ENCODE measurements at regions not wholly inside any gene's neighbourhood (a gene's known extent, or its start where the extent isn't known, plus 50 kb on each side); places are given as distances from the start of the nearest gene placed in this dataset.
A peak's percentile ranks its signal among the peaks of the same experiment; 100 is the strongest.

GRCh38 chr4:177960566-177960965, 518.3 kb upstream of the AGA start:
- no peaks in the 10 kb centered on the region for H3K36me3 ChIP-seq (ENCODE audit: control insufficient read depth, insufficient read depth, low read length)
- H3K79me1 ChIP-seq (ENCODE audit: low read depth in 1 of 2, low read length in 2 of 2): no peaks in the 10 kb centered on the region
- TF ChIP-seq MXI1 (IDR thresholded peaks at IDR 0.05; ENCODE audit: borderline replicate concordance, low read depth, low read length): no peak
- TF ChIP-seq BHLHE40 (IDR thresholded peaks at IDR 0.05; ENCODE audit: low read depth, low read length): no peak
- TF ChIP-seq ELK1 (IDR thresholded peaks at IDR 0.05; ENCODE audit: borderline replicate concordance, low read depth, low read length): no peak
- no peak for TF ChIP-seq CEBPB (IDR thresholded peaks at IDR 0.05; ENCODE audit: low read depth, low read length)
- TF ChIP-seq SMC3 (IDR thresholded peaks at IDR 0.05; ENCODE audit: low read depth, low read length): no peak
- TF ChIP-seq POLR2A (IDR thresholded peaks at IDR 0.05; ENCODE audit: low read depth, low read length): no peak
- no peak for TF ChIP-seq MAZ (IDR thresholded peaks at IDR 0.05; ENCODE audit: borderline replicate concordance, low read depth, low read length)
- TF ChIP-seq RFX5 (IDR thresholded peaks at IDR 0.05; ENCODE audit: low read depth, low read length): no peak
- TF ChIP-seq CTCF (conservative IDR thresholded peaks at IDR 0.05; ENCODE audit: low read depth, low read length): no peak
- no peak for TF ChIP-seq NFE2L2 (IDR thresholded peaks at IDR 0.05; ENCODE audit: low read depth, low read length)
- H3K9ac ChIP-seq (ENCODE audit: low read depth, low read length): no peak overlapping the region
- intact Hi-C loops (cut with micrococcal nuclease): no loop called here
- CTCF ChIA-PET: no interaction called here
- H4K5ac ChIP-seq (ENCODE audit: low read depth, low read length): no peak overlapping the region
- no peak overlapping the region for H3K27ac ChIP-seq (ENCODE audit: insufficient read depth, low read length)
- no peak overlapping the region for H2BK5ac ChIP-seq (ENCODE audit: low read depth, low read length, poor library complexity, severe bottlenecking)
- H3K27me3 ChIP-seq (ENCODE audit: control insufficient read depth, insufficient read depth, low read length): no peaks in the 10 kb centered on the region
- H2AK9ac ChIP-seq (replicated peaks; ENCODE audit: low read depth, low read length, poor library complexity): no peak overlapping the region
- H3K4me3 ChIP-seq (ENCODE audit: insufficient read depth, low read depth, low read length): no peak overlapping the region
- no peak overlapping the region for H4K91ac ChIP-seq (ENCODE audit: insufficient read depth, low read depth, low read length)
- ATAC-seq (ENCODE audit: low read depth) (no peak), DNase-seq (peak; percentile 0)
- peaks cover 2% of the 10 kb centered on the region; the same call in 1 of the 2 replicates for H3K4me1 ChIP-seq (ENCODE audit: control insufficient read depth, insufficient read depth, low read length)
- dilution Hi-C loops (cut with HindIII; ENCODE audit: low sequenced_read_pairs, unreplicated experiment): no loop called here
- no peak overlapping the region for H2AK5ac ChIP-seq (ENCODE audit: low read depth, low read length)
- no peak overlapping the region for H3K14ac ChIP-seq (replicated peaks; ENCODE audit: low read depth, low read length)
- no peaks in the 10 kb centered on the region for H3K9me1 ChIP-seq (ENCODE audit: insufficient read depth, low read length)
- H2AFZ ChIP-seq (replicated peaks; ENCODE audit: low read length, poor library complexity): no peak overlapping the region
- H3K4me2 ChIP-seq (ENCODE audit: low read depth, low read length): no peak overlapping the region
- no peak overlapping the region for H3K18ac ChIP-seq (ENCODE audit: low read depth, low read length)
- no peak overlapping the region for H3K23ac ChIP-seq (ENCODE audit: low read depth, low read length)
- BruUV-seq (replicated peaks): no TSS peak
- no peak overlapping the region for H4K8ac ChIP-seq (ENCODE audit: low read depth in 2 of 2, low read length in 2 of 2)
- no peak overlapping the region for H3K56ac ChIP-seq (ENCODE audit: extremely low read depth, insufficient read depth, low read length)
- in situ Hi-C loops (cut with MboI; ENCODE audit: low sequenced_read_pairs): loop anchor here (25.0 kb wide), 1 partner anchor 1598 kb away; no protein-coding TSS in a partner anchor
- WGBS, 2 experiments (ENCODE audit: extremely low coverage in 2 of 2, insufficient read length in 1 of 2): no CpG with 5 or more reads among the region's 2 CpGs
- H2BK15ac ChIP-seq (ENCODE audit: low read depth, low read length): no peak overlapping the region
- H4K20me1 ChIP-seq (ENCODE audit: insufficient read depth, low read length): no peaks in the 10 kb centered on the region
- no peak overlapping the region for H2BK20ac ChIP-seq (ENCODE audit: low read depth, low read length)
- H3K4ac ChIP-seq (ENCODE audit: low read depth, low read length): no peak overlapping the region
- no peak overlapping the region for H2BK120ac ChIP-seq (ENCODE audit: low read depth, low read length)
- POLR2A ChIA-PET (ENCODE audit: unreplicated experiment): no interaction called here
- no peaks in the 10 kb centered on the region for H3K9me3 ChIP-seq (ENCODE audit: control insufficient read depth, insufficient read depth, low read length)

Measured in IMR-90 (cell line).